CD4-positive, alpha-beta T cell treated with Interleukin-12 subunit alpha and Interleukin-12 subunit beta, for 1 hour (primary cell): ENCODE measurements at regions not wholly inside any gene's neighbourhood (a gene's known extent, or its start where the extent isn't known, plus 50 kb on each side); places are given as distances from the start of the nearest gene placed in this dataset.

Experiments
- DNase-seq: peaks from one replicate; pipeline ENCODE4 v3.0.0-alpha.2; 2020

GRCh38 chr19:29324291-29324680 lies 111.3 kb upstream of the UQCRFS1 start:
- DNase-seq, result no peak

- DNase-seq, result no peak
These were observed 111.8 kb upstream of the UQCRFS1 start for GRCh38 chr19:29324717-29325116.

- DNase-seq, result no peak
These were observed 112.5 kb upstream of the UQCRFS1 start for GRCh38 chr19:29325241-29325975.

GRCh38 chr19:29326351-29326750 lies 113.4 kb upstream of the UQCRFS1 start:
- DNase-seq, result no peak

GRCh38 chr19:29326849-29327840 lies 114.2 kb upstream of the UQCRFS1 start:
- DNase-seq, result no peak

GRCh38 chr19:29328586-29328985 lies 115.6 kb upstream of the UQCRFS1 start:
- no peak for DNase-seq

GRCh38 chr19:29329460-29330134 lies 116.6 kb upstream of the UQCRFS1 start:
- DNase-seq, result no peak

- DNase-seq, result no peak
These were observed 123.5 kb upstream of the UQCRFS1 start for GRCh38 chr19:29336425-29336824.

- no peak for DNase-seq
These were observed 124.1 kb upstream of the UQCRFS1 start for GRCh38 chr19:29337029-29337428.

- DNase-seq, result no peak
These were observed 125.5 kb upstream of the UQCRFS1 start for GRCh38 chr19:29338480-29338879.

GRCh38 chr19:29342721-29343120 lies 129.8 kb upstream of the UQCRFS1 start:
- DNase-seq, result no peak

GRCh38 chr19:29364224-29364726 lies 151.3 kb upstream of the UQCRFS1 start:
- DNase-seq, result no peak

- DNase-seq, result no peak
These were observed 152.0 kb upstream of the UQCRFS1 start for GRCh38 chr19:29364999-29365398.

- no peak for DNase-seq
These were observed 153.0 kb upstream of the UQCRFS1 start for GRCh38 chr19:29365836-29366417.

GRCh38 chr19:29366757-29367156 lies 153.8 kb upstream of the UQCRFS1 start:
- no peak for DNase-seq

- no peak for DNase-seq
These were observed 154.9 kb upstream of the UQCRFS1 start for GRCh38 chr19:29367791-29368222.

- DNase-seq, result no peak
These were observed 155.5 kb upstream of the VSTM2B start for GRCh38 chr19:29370276-29370675.

GRCh38 chr19:29371251-29372090 lies 154.3 kb upstream of the VSTM2B start:
- DNase-seq, result no peak

- DNase-seq, result no peak
These were observed 153.7 kb upstream of the VSTM2B start for GRCh38 chr19:29372091-29372415.

- DNase-seq, result no peak
These were observed 153.3 kb upstream of the VSTM2B start for GRCh38 chr19:29372461-29372860.

GRCh38 chr19:29372921-29373797 lies 152.6 kb upstream of the VSTM2B start:
- no peak for DNase-seq
